ENCODE measurements at regions not wholly inside any gene's neighbourhood (a gene's known extent, or its start where the extent isn't known, plus 50 kb on each side); places are given as distances from the start of the nearest gene placed in this dataset.

- no peak overlapping the region for H3K27ac Mint-ChIP-seq
- H3K4me1 Mint-ChIP-seq (ENCODE audit: low read depth): peaks cover 7% of the 10 kb centered on the region
- H3K27me3 Mint-ChIP-seq: no peaks in the 10 kb centered on the region
- H3K36me3 Mint-ChIP-seq (ENCODE audit: insufficient read depth): no peaks in the 10 kb centered on the region
- DNase-seq (ENCODE audit: low spot score, unreplicated experiment): no peak
- no peaks in the 10 kb centered on the region for H3K9me3 Mint-ChIP-seq (ENCODE audit: low read depth)
- no peak overlapping the region for H3K4me3 Mint-ChIP-seq (ENCODE audit: low read depth)
- TF ChIP-seq CTCF (IDR thresholded peaks at IDR 0.05; ENCODE audit: unreplicated experiment): no peak
Observed at GRCh38 chr20:48276021-48276342, 490.7 kb upstream of the SULF2 start.

- H3K27me3 Mint-ChIP-seq: peaks cover under 1% of the 10 kb centered on the region
- H3K9me3 Mint-ChIP-seq (ENCODE audit: low read depth): no peaks in the 10 kb centered on the region
- no peak for DNase-seq (ENCODE audit: low spot score, unreplicated experiment)
- no peak overlapping the region for H3K4me3 Mint-ChIP-seq (ENCODE audit: low read depth)
- H3K36me3 Mint-ChIP-seq (ENCODE audit: insufficient read depth): no peaks in the 10 kb centered on the region
- peaks cover 7% of the 10 kb centered on the region for H3K4me1 Mint-ChIP-seq (ENCODE audit: low read depth)
- TF ChIP-seq CTCF (IDR thresholded peaks at IDR 0.05; ENCODE audit: unreplicated experiment): no peak
- H3K27ac Mint-ChIP-seq: no peak overlapping the region
Observed at GRCh38 chr20:48275286-48276020, 490.2 kb upstream of the SULF2 start.

GRCh38 chr20:48273843-48274242 is 488.6 kb upstream of the SULF2 start:
- TF ChIP-seq CTCF (IDR thresholded peaks at IDR 0.05; ENCODE audit: unreplicated experiment): no peak
- no peaks in the 10 kb centered on the region for H3K9me3 Mint-ChIP-seq (ENCODE audit: low read depth)
- peaks cover 9% of the 10 kb centered on the region for H3K27me3 Mint-ChIP-seq
- H3K36me3 Mint-ChIP-seq (ENCODE audit: insufficient read depth): no peaks in the 10 kb centered on the region
- no peak overlapping the region for H3K4me3 Mint-ChIP-seq (ENCODE audit: low read depth)
- H3K27ac Mint-ChIP-seq: no peak overlapping the region
- DNase-seq (ENCODE audit: low spot score, unreplicated experiment): no peak
- peaks cover 1% of the 10 kb centered on the region for H3K4me1 Mint-ChIP-seq (ENCODE audit: low read depth)

GRCh38 chr20:48270885-48271284 is 485.6 kb upstream of the SULF2 start:
- no peaks in the 10 kb centered on the region for H3K9me3 Mint-ChIP-seq (ENCODE audit: low read depth)
- H3K27me3 Mint-ChIP-seq: peaks cover 12% of the 10 kb centered on the region

GRCh38 chr20:48267860-48268633 is 482.8 kb upstream of the SULF2 start:
- no peak for TF ChIP-seq CTCF (IDR thresholded peaks at IDR 0.05; ENCODE audit: unreplicated experiment)
- no peaks in the 10 kb centered on the region for H3K36me3 Mint-ChIP-seq (ENCODE audit: insufficient read depth)
- H3K27me3 Mint-ChIP-seq: peaks cover 16% of the 10 kb centered on the region
- H3K4me3 Mint-ChIP-seq (ENCODE audit: low read depth): no peak overlapping the region
- no peak overlapping the region for H3K27ac Mint-ChIP-seq
- H3K9me3 Mint-ChIP-seq (ENCODE audit: low read depth): no peaks in the 10 kb centered on the region
- no peak for DNase-seq (ENCODE audit: low spot score, unreplicated experiment)
- H3K4me1 Mint-ChIP-seq (ENCODE audit: low read depth): no peaks in the 10 kb centered on the region

More at GRCh38 chr20:48270885-48271284, 485.6 kb upstream of the SULF2 start:
- no peaks in the 10 kb centered on the region for H3K36me3 Mint-ChIP-seq (ENCODE audit: insufficient read depth)
- TF ChIP-seq CTCF (IDR thresholded peaks at IDR 0.05; ENCODE audit: unreplicated experiment): no peak
- no peak overlapping the region for H3K27ac Mint-ChIP-seq
- DNase-seq (ENCODE audit: low spot score, unreplicated experiment): no peak
- no peak overlapping the region for H3K4me3 Mint-ChIP-seq (ENCODE audit: low read depth)
- H3K4me1 Mint-ChIP-seq (ENCODE audit: low read depth): peaks cover 1% of the 10 kb centered on the region

Measured in progenitor cell of endocrine pancreas (in vitro differentiated cells).